H9 (cell line): ENCODE measurements at regions not wholly inside any gene's neighbourhood (a gene's known extent, or its start where the extent isn't known, plus 50 kb on each side); places are given as distances from the start of the nearest gene placed in this dataset.

Experiments
- DNase-seq: peaks from one replicate; pipeline ENCODE4 v3.0.0-alpha.2; 2017
- H2AFZ ChIP-seq: one replicate; pipeline ENCODE4 v1.6.1; 2013; ENCODE audit warnings: mild to moderate bottlenecking, low read length, control low read depth, moderate library complexity
- H2AK5ac ChIP-seq: 2 replicates; pipeline ENCODE4 v1.6.1; 2013; ENCODE audit warnings: low read length, control low read depth, mixed read lengths; ENCODE audit not compliant: insufficient read length
- H2BK120ac ChIP-seq: one replicate; pipeline ENCODE4 v1.6.1; 2013; ENCODE audit warnings: low read depth, mild to moderate bottlenecking, low read length, control low read depth, inconsistent platforms; ENCODE audit not compliant: poor library complexity, severe bottlenecking
- H2BK12ac ChIP-seq: 2 replicates; pipeline ENCODE4 v1.6.1; 2013; ENCODE audit warnings: low read length, control low read depth, mixed read lengths, low read depth; ENCODE audit not compliant: insufficient read length
- H2BK15ac ChIP-seq: 2 replicates; pipeline ENCODE4 v1.6.1; 2013; ENCODE audit warnings: low read depth, low read length, control low read depth
- H2BK20ac ChIP-seq: one replicate; pipeline ENCODE4 v1.6.1; 2013; ENCODE audit warnings: low read depth, mild to moderate bottlenecking, low read length, control low read depth, inconsistent platforms; ENCODE audit not compliant: poor library complexity, severe bottlenecking
- H2BK5ac ChIP-seq: 2 replicates; pipeline ENCODE4 v1.6.1; 2013; ENCODE audit warnings: low read length, control low read depth, mixed read lengths; ENCODE audit not compliant: insufficient read length
- H3K14ac ChIP-seq: 2 replicates; pipeline ENCODE4 v1.6.1; 2013; ENCODE audit warnings: low read length, control low read depth; ENCODE audit not compliant: insufficient read depth
- H3K18ac ChIP-seq: 2 replicates; pipeline ENCODE4 v1.6.1; 2013; ENCODE audit warnings: low read depth, mild to moderate bottlenecking, mixed read lengths, low read length, control low read depth; ENCODE audit not compliant: insufficient read length
- H3K23ac ChIP-seq: 2 replicates; pipeline ENCODE4 v1.6.1; 2013; ENCODE audit warnings: low read length, control low read depth, mixed read lengths, low read depth; ENCODE audit not compliant: insufficient read length
- H3K23me2 ChIP-seq: 2 replicates; pipeline ENCODE4 v1.6.1; 2013; ENCODE audit warnings: low read depth, mild to moderate bottlenecking, mixed read lengths, low read length, control low read depth; ENCODE audit not compliant: insufficient read length, poor library complexity, severe bottlenecking
- H3K27ac ChIP-seq: 2 replicates; pipeline ENCODE4 v1.5.1; 2013; ENCODE audit warnings: low read length, control low read depth, mixed read lengths, low read depth; ENCODE audit not compliant: insufficient read length
- H3K27me3 ChIP-seq: 2 replicates; pipeline ENCODE4 v1.6.1; 2013; ENCODE audit warnings: low read length, control low read depth, inconsistent platforms; ENCODE audit not compliant: insufficient read depth
- H3K4ac ChIP-seq: 2 replicates; pipeline ENCODE4 v1.6.1; 2013; ENCODE audit warnings: low read depth, mild to moderate bottlenecking, control low read depth, inconsistent platforms, low read length, moderate library complexity
- H3K4me1 ChIP-seq: 2 replicates; pipeline ENCODE4 v1.6.1; 2013; ENCODE audit warnings: low read length, control low read depth, inconsistent platforms; ENCODE audit not compliant: insufficient read depth
- H3K4me2 ChIP-seq: 2 replicates; pipeline ENCODE4 v1.6.1; 2013; ENCODE audit warnings: low read length, control low read depth, mixed read lengths; ENCODE audit not compliant: insufficient read length, insufficient read depth
- H3K56ac ChIP-seq: 2 replicates; pipeline ENCODE4 v1.6.1; 2013; ENCODE audit warnings: low read depth, mild to moderate bottlenecking, mixed read lengths, low read length, control low read depth; ENCODE audit not compliant: insufficient read length
- H3K79me1 ChIP-seq: 2 replicates; pipeline ENCODE4 v1.6.1; 2013; ENCODE audit warnings: low read depth, mild to moderate bottlenecking, moderate library complexity, low read length, control low read depth, inconsistent platforms; ENCODE audit not compliant: insufficient read depth, poor library complexity, severe bottlenecking
- H3K79me2 ChIP-seq: 2 replicates; pipeline ENCODE4 v1.6.1; 2013; ENCODE audit warnings: low read length, control low read depth, inconsistent platforms; ENCODE audit not compliant: insufficient read depth
- H3K9ac ChIP-seq: 2 replicates; pipeline ENCODE4 v1.6.1; 2013; ENCODE audit warnings: low read length, control low read depth, mixed read lengths; ENCODE audit not compliant: insufficient read length; ENCODE audit errors: extremely low read depth
- H3K9me3 ChIP-seq: one replicate; pipeline ENCODE4 v1.6.1; 2013; ENCODE audit warnings: low read depth, low read length, inconsistent platforms; ENCODE audit not compliant: control insufficient read depth
- H3T11ph ChIP-seq: one replicate; pipeline ENCODE4 v1.6.1; 2013; ENCODE audit warnings: mild to moderate bottlenecking, low read length, control low read depth, inconsistent platforms
- H4K20me1 ChIP-seq: one replicate; pipeline ENCODE4 v1.6.1; 2013; ENCODE audit not compliant: control insufficient read depth, insufficient read length, insufficient read depth
- H4K5ac ChIP-seq: 2 replicates; pipeline ENCODE4 v1.6.1; 2013; ENCODE audit warnings: low read depth, mild to moderate bottlenecking, mixed read lengths, low read length, control low read depth; ENCODE audit not compliant: insufficient read length
- H4K8ac ChIP-seq: replicated peaks from 2 replicates; pipeline ENCODE4 v1.6.1; 2013; ENCODE audit warnings: low read length, control low read depth, mixed read lengths, low read depth; ENCODE audit not compliant: insufficient read length
- H4K91ac ChIP-seq: 2 replicates; pipeline ENCODE4 v1.6.1; 2013; ENCODE audit warnings: low read depth, mild to moderate bottlenecking, moderate library complexity, mixed read lengths, low read length, control low read depth; ENCODE audit not compliant: insufficient read length
- H3K27ac Mint-ChIP-seq, 3 experiments: 2 replicates in 2 of 3; 3 replicates in 1 of 3; pipeline ENCODE4 v1.8.0; 2020 to 2021; ENCODE audit warnings: mixed read lengths in 3 of 3, mild to moderate bottlenecking in 1 of 3, moderate library complexity in 1 of 3
- H3K27me3 Mint-ChIP-seq: 2 replicates; pipeline ENCODE4 v1.8.0; 2021; ENCODE audit warnings: low read depth, mild to moderate bottlenecking, moderate library complexity, mixed read lengths
- H3K36me3 Mint-ChIP-seq, 3 experiments: 2 replicates in 2 of 3; 3 replicates in 1 of 3; pipeline ENCODE4 v1.8.0; 2020 to 2021; ENCODE audit warnings: low read depth in 3 of 3, mixed read lengths in 3 of 3; ENCODE audit not compliant: insufficient read depth in 1 of 3
- H3K4me1 Mint-ChIP-seq, 2 experiments: 2 replicates each; pipeline ENCODE4 v1.8.0; 2020; ENCODE audit warnings: mixed read lengths in 2 of 2
- H3K4me3 Mint-ChIP-seq, 2 experiments: 2 replicates in 1 of 2; 3 replicates in 1 of 2; pipeline ENCODE4 v1.8.0; 2020 to 2021; ENCODE audit warnings: mild to moderate bottlenecking in 2 of 2, mixed read lengths in 2 of 2, moderate library complexity in 1 of 2
- H3K9me3 Mint-ChIP-seq, 2 experiments: 2 replicates in 1 of 2; 3 replicates in 1 of 2; pipeline ENCODE4 v1.8.0; 2020; ENCODE audit warnings: mild to moderate bottlenecking in 2 of 2, mixed read lengths in 2 of 2, moderate library complexity in 1 of 2
- TF ChIP-seq, protein P1 (sequence below): fragments of 200-600 bp; sonication (generic); conservative IDR thresholded peaks from 3 replicates; pipeline ENCODE4 v1.8.0; 2021; ENCODE audit warnings: antibody characterized with exemption, mild to moderate bottlenecking

DNA sequence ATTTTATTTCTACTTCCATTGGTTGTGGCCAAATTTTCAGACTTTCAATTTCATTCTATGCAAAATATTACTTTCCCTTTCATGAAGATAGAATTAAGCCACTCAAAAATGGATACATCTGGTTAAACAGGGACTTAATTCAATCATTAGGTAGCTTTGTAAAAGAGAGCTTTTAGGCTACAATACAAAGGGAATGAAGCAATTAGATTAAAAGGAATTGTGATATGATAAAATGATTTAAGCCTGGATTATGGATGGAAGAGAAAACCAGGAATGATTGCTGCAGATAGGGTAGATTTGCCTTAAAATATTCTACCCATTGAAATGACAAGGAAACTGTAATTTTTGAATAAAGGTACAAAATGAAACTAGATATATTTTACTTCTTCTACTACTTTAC is 134.6 kb upstream of the PDHA2 start:
- Histone ChIP-seq H3K4me1 (no peaks in the 10 kb centered on the region), H3T11ph (no peak overlapping the region), H2BK12ac (no peak overlapping the region), H2AK5ac (no peak overlapping the region), H2BK15ac (no peak overlapping the region), H2BK5ac (no peak overlapping the region), H3K79me1 (no peaks in the 10 kb centered on the region), H3K4me2 (no peak overlapping the region), H3K23me2 (no peaks in the 10 kb centered on the region), H3K4ac (no peak overlapping the region), H4K8ac (no peak overlapping the region), H3K56ac (no peak overlapping the region), H2AFZ (no peak overlapping the region), H4K20me1 (no peaks in the 10 kb centered on the region), H3K9ac (no peak overlapping the region), H3K79me2 (no peaks in the 10 kb centered on the region), H4K5ac (no peak overlapping the region), H2BK20ac (no peak overlapping the region), H3K14ac (no peak overlapping the region), H3K18ac (no peak overlapping the region), H4K91ac (no peak overlapping the region), H3K27me3 (no peaks in the 10 kb centered on the region), H3K23ac (no peak overlapping the region), H3K27ac (no peak overlapping the region), H3K9me3 (no peaks in the 10 kb centered on the region), H2BK120ac (no peak overlapping the region)
- no peak overlapping the region for H3K27ac Mint-ChIP-seq
- no peak for DNase-seq
- no peak overlapping the region for H3K4me3 Mint-ChIP-seq
- peaks cover 0 to 4% (median 2%) of the 10 kb centered on the region in 3 experiments; a peak in 3 of 7 replicates for H3K36me3 Mint-ChIP-seq
- H3K9me3 Mint-ChIP-seq, result peaks cover 0 to 8% of the 10 kb centered on the region in 2 experiments; a peak in 2 of 5 replicates
- TF ChIP-seq, protein P1, sequence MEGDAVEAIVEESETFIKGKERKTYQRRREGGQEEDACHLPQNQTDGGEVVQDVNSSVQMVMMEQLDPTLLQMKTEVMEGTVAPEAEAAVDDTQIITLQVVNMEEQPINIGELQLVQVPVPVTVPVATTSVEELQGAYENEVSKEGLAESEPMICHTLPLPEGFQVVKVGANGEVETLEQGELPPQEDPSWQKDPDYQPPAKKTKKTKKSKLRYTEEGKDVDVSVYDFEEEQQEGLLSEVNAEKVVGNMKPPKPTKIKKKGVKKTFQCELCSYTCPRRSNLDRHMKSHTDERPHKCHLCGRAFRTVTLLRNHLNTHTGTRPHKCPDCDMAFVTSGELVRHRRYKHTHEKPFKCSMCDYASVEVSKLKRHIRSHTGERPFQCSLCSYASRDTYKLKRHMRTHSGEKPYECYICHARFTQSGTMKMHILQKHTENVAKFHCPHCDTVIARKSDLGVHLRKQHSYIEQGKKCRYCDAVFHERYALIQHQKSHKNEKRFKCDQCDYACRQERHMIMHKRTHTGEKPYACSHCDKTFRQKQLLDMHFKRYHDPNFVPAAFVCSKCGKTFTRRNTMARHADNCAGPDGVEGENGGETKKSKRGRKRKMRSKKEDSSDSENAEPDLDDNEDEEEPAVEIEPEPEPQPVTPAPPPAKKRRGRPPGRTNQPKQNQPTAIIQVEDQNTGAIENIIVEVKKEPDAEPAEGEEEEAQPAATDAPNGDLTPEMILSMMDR, result no peak
- H3K4me1 Mint-ChIP-seq, result peaks cover 0 to 9% of the 10 kb centered on the region in 2 experiments; a peak in 1 of 4 replicates
- H3K27me3 Mint-ChIP-seq, result no peaks in the 10 kb centered on the region
